Tibial nerve (tissue), 4 donors: ENCODE measurements at regions not wholly inside any gene's neighbourhood (a gene's known extent, or its start where the extent isn't known, plus 50 kb on each side); places are given as distances from the start of the nearest gene placed in this dataset.

Experiments
- DNase-seq, 2 donors: peaks; one replicate each; pipeline ENCODE4 v3.0.0-alpha.2; 2019; ENCODE audit warnings: low spot score in 2 of 2
- H3K27ac ChIP-seq, 4 donors: fragments of 200-600 bp; sonication (generic) in 3 of 4; one replicate each; pipeline ENCODE4 v1.5.1; 2017 to 2019; ENCODE audit warnings: mild to moderate bottlenecking in 1 of 4
- H3K27me3 ChIP-seq, 2 donors: fragments of 200-600 bp; sonication (generic) in 1 of 2; one replicate each; pipeline versions ENCODE4 v1.5.1 to v1.6.0; 2017 to 2019
- H3K36me3 ChIP-seq, 3 donors: fragments of 200-600 bp; sonication (generic); one replicate each; pipeline ENCODE4 v1.5.1; 2018 to 2019
- H3K4me1 ChIP-seq, 4 donors: fragments of 200-600 bp; sonication (generic) in 3 of 4; one replicate each; pipeline ENCODE4 v1.5.1; 2017 to 2019
- H3K4me3 ChIP-seq, 4 donors: fragments of 200-600 bp; sonication (generic) in 3 of 4; one replicate each; pipeline ENCODE4 v1.5.1; 2017 to 2019; ENCODE audit warnings: mild to moderate bottlenecking in 1 of 4, moderate library complexity in 1 of 4
- H3K9me3 ChIP-seq, 4 donors: fragments of 200-600 bp; sonication (generic) in 3 of 4; one replicate each; pipeline ENCODE4 v1.5.1; 2017 to 2019
- EP300 ChIP-seq, 2 donors: sonication (generic); formaldehyde crosslinking; IDR thresholded peaks; one replicate each; pipeline ENCODE4 v1.6.1; 2017; ENCODE audit warnings: antibody characterized with exemption in 2 of 2, mild to moderate bottlenecking in 1 of 2
- POLR2A ChIP-seq, 2 donors: fragments of 450-650 bp; IDR thresholded peaks; one replicate each; pipeline ENCODE4 v1.6.1; 2017; ENCODE audit warnings: antibody characterized with exemption in 2 of 2, mild to moderate bottlenecking in 2 of 2, moderate library complexity in 2 of 2
- WGBS, 2 donors: methylation state at CpG; one replicate each; pipeline ENCODE4 v1.1.5; 2018; 5-methylcytosine and 5-hydroxymethylcytosine counted together
- TF ChIP-seq, protein P1 (sequence below), 5 experiments: fragments of 200-600 bp in 3 of 5; fragments of 450-650 bp in 2 of 5; sonication (generic) in 3 of 5; IDR thresholded peaks; one replicate each; pipeline ENCODE4 v1.5.1; 2016 to 2019; ENCODE audit warnings: antibody characterized with exemption in 5 of 5, mild to moderate bottlenecking in 3 of 5, moderate library complexity in 2 of 5

DNA sequence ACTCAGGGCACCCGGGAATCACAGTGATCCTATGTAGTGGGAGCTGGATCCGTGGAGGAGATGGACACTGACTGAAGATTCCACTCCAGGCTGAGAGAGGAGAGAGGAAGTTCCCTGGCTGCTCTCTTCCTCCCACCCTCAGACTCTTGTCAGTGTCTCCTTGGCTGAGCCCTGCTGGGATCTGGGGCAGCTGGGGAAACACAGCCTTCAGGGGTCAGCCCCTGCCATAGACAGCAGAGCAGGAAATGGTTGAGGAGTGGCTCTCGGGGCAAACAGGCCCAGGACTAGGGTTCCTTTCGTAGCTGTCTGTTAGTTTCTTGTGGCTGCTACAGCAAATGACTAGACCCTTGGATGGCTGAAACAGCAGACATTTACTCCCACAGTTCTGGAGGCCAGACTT lies 174.4 kb upstream of the BMPER start:
- no peak for DNase-seq
- Histone ChIP-seq H3K9me3 (no peaks in the 10 kb centered on the region), H3K27ac (no peak overlapping the region), H3K4me1 (no peaks in the 10 kb centered on the region), H3K27me3 (no peaks in the 10 kb centered on the region), H3K4me3 (no peak overlapping the region), H3K36me3 (peaks cover 0 to 9% (median 0%) of the 10 kb centered on the region in 3 donors)
- TF ChIP-seq, protein P1, sequence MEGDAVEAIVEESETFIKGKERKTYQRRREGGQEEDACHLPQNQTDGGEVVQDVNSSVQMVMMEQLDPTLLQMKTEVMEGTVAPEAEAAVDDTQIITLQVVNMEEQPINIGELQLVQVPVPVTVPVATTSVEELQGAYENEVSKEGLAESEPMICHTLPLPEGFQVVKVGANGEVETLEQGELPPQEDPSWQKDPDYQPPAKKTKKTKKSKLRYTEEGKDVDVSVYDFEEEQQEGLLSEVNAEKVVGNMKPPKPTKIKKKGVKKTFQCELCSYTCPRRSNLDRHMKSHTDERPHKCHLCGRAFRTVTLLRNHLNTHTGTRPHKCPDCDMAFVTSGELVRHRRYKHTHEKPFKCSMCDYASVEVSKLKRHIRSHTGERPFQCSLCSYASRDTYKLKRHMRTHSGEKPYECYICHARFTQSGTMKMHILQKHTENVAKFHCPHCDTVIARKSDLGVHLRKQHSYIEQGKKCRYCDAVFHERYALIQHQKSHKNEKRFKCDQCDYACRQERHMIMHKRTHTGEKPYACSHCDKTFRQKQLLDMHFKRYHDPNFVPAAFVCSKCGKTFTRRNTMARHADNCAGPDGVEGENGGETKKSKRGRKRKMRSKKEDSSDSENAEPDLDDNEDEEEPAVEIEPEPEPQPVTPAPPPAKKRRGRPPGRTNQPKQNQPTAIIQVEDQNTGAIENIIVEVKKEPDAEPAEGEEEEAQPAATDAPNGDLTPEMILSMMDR (IDR thresholded peaks at IDR 0.05): no peak
- TF ChIP-seq EP300 (IDR thresholded peaks at IDR 0.05) (no peak), POLR2A (IDR thresholded peaks at IDR 0.05) (no peak)
- WGBS, 2 donors: 82 to 89% methylated on average over 4 of the region's 4 CpGs

DNA sequence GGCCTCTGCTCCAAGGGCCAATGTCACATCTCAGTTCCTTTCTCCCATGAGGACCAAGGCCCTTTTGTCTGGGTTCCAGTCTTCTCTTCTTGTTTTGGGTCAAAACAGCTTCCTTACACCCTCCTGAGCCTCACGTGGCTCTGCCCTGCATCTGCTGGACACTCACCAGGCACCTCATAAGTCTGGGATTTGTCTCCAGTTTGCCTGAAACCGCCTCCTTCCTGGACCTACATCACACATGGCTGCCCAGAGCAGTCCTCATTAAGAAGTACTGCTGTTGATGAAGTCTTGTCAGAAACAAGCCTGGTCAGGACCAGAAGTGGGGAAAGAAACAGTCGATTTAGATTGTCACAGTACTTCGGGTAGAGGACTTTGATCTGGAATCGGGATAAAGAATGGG lies 173.4 kb upstream of the BMPER start:
- Histone ChIP-seq H3K9me3 (no peaks in the 10 kb centered on the region), H3K27me3 (no peaks in the 10 kb centered on the region), H3K4me3 (no peak overlapping the region), H3K36me3 (peaks cover 0 to 9% (median 0%) of the 10 kb centered on the region in 3 donors), H3K27ac (no peak overlapping the region), H3K4me1 (no peaks in the 10 kb centered on the region)
- no peak for DNase-seq
- TF ChIP-seq EP300 (IDR thresholded peaks at IDR 0.05): no peak
- TF ChIP-seq, protein P1 (IDR thresholded peaks at IDR 0.05): no peak
- TF ChIP-seq POLR2A (IDR thresholded peaks at IDR 0.05): no peak
- 88 to 90% methylated on average over 5 of the region's 5 CpGs for WGBS, 2 donors

DNA sequence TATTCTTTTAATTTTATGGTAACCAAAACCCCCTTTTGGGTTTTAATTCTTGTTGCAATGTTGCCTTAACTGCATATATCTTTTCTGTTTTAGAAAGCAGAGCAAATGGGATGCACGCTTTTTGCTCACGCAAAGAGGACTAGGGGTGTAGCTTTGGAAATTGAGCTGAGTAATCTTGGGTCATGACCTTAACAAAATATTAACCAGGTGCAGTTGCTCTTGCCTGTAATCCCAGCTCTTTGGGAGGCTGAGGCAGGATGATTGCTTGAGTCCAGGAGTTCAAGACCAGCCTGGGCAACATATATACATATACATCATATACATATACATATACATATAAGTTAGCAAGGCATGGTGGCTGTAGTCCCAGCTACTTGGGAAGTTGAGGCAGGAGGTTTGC lies 172.9 kb upstream of the BMPER start:
- Histone ChIP-seq H3K36me3 (peaks cover 0 to 9% (median 0%) of the 10 kb centered on the region in 3 donors), H3K9me3 (no peaks in the 10 kb centered on the region), H3K4me1 (no peaks in the 10 kb centered on the region), H3K27me3 (no peaks in the 10 kb centered on the region), H3K27ac (no peak overlapping the region), H3K4me3 (no peak overlapping the region)
- TF ChIP-seq, protein P1 (IDR thresholded peaks at IDR 0.05): no peak
- TF ChIP-seq EP300 (IDR thresholded peaks at IDR 0.05): no peak
- no peak for TF ChIP-seq POLR2A (IDR thresholded peaks at IDR 0.05)
- 95 to 96% methylated on average over 2 of the region's 2 CpGs for WGBS, 2 donors
- DNase-seq: no peak

DNA sequence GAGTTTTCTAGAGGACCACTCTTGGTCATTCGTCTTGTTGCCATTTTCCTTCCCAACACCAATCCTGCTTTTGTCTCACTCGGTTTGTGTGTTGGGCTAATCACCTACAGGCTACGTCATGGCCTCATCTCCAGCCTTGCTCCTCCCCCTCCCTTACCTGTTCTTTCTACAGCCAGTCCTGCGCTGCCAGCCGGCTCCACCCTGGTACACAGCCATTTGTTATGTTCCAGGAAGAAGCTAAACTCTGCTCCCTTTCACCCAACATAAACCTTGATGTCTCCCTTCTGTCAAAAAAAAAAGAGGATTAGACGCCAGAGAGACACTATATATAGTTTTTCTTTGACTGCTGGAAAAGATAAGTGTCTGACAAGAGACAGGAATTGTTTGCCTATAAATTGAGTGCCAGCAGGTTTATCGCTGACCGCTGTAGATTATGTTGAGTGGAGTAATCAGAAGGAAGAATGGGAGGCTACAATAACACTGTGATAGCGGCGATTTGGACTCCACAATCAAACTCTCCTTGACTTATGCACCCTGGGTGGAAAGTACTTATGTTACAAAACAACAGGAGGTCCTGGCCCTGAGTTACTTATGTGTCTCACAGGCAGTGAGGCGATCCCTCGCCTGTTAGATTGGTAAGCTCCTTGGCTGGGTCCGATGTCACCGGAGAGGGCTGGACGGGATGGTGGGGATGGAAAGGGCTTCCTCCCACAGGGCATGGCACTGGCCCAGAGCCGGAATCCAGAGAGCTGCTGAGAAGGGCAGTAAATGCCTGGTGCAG lies 171.3 kb upstream of the BMPER start:
- 89 to 92% methylated on average over 16 of the region's 16 CpGs for WGBS, 2 donors
- H3K27me3 ChIP-seq: no peaks in the 10 kb centered on the region

DNA sequence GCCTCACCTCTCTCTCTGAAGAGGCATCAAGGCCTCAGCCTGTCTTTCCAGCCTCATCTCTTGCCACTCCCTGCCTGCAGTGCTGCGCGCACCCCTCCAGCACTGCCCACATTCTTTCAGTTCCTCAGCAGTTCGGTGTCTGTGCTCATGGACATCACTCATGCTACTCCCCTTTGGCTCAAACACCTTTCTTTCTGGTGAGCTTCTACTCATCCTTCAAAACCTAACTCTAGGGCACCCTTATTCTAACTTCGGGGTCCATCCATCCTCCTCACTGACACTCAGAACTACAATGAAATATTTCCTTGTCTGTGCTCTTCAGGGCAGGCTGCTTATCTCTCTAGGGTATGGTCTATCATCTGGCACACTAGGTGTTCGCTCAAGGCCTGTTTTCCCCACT lies 169.9 kb upstream of the BMPER start:
- no peaks in the 10 kb centered on the region for H3K36me3 ChIP-seq
- DNase-seq: no peak
- TF ChIP-seq, protein P1 (IDR thresholded peaks at IDR 0.05): no peak
- no peak for TF ChIP-seq EP300 (IDR thresholded peaks at IDR 0.05)
- no peak for TF ChIP-seq POLR2A (IDR thresholded peaks at IDR 0.05)
- no peaks in the 10 kb centered on the region for H3K4me1 ChIP-seq
- no peaks in the 10 kb centered on the region for H3K27me3 ChIP-seq
- no peak overlapping the region for H3K27ac ChIP-seq
- no peak overlapping the region for H3K4me3 ChIP-seq
- no peaks in the 10 kb centered on the region for H3K9me3 ChIP-seq
- 95 to 98% methylated on average over 5 of the region's 5 CpGs for WGBS, 2 donors

More for the DNA sequence above, 171.3 kb upstream of the BMPER start:
- Histone ChIP-seq H3K4me3 (no peak overlapping the region), H3K36me3 (peaks cover 0 to 7% (median 0%) of the 10 kb centered on the region in 3 donors), H3K9me3 (no peaks in the 10 kb centered on the region), H3K4me1 (no peaks in the 10 kb centered on the region), H3K27ac (no peak overlapping the region)
- no peak for DNase-seq
- TF ChIP-seq POLR2A (IDR thresholded peaks at IDR 0.05): no peak
- TF ChIP-seq, protein P1 (IDR thresholded peaks at IDR 0.05): no peak
- no peak for TF ChIP-seq EP300 (IDR thresholded peaks at IDR 0.05)
